GM23338 (cell line): ENCODE measurements at regions not wholly inside any gene's neighbourhood (a gene's known extent, or its start where the extent isn't known, plus 50 kb on each side); places are given as distances from the start of the nearest gene placed in this dataset.

Experiments used
- ATAC-seq: fragments of 200-7000 bp; cut with Tn5 transposase; 3 replicates; pipeline ENCODE4 v1.9.1; 2020
- DNase-seq: peaks from one replicate; pipeline ENCODE4 v3.0.0-alpha.2; 2015; ENCODE audit warnings: low spot score
- H2AFZ ChIP-seq: fragments of 200-600 bp; sonication (generic); 2 replicates; pipeline ENCODE4 v1.8.0; 2016; ENCODE audit warnings: antibody characterized with exemption, mild to moderate bottlenecking, moderate library complexity
- H3F3A ChIP-seq: fragments of 200-600 bp; sonication (generic); replicated peaks from 2 replicates; pipeline ENCODE4 v1.8.0; 2017; ENCODE audit warnings: antibody characterized with exemption, mixed run types, low read depth
- H3K27ac ChIP-seq: fragments of 200-600 bp; sonication (generic); 2 replicates; pipeline ENCODE4 v1.6.1; 2016; ENCODE audit warnings: low read depth
- H3K27me3 ChIP-seq: fragments of 200-600 bp; sonication (generic); 2 replicates; pipeline ENCODE4 v1.8.0; 2016; ENCODE audit warnings: mild to moderate bottlenecking, mixed run types, moderate library complexity; ENCODE audit not compliant: insufficient read depth
- H3K36me3 ChIP-seq: fragments of 200-600 bp; sonication (generic); 2 replicates; pipeline ENCODE4 v1.8.0; 2016; ENCODE audit warnings: mild to moderate bottlenecking; ENCODE audit not compliant: insufficient read depth
- H3K4me1 ChIP-seq: fragments of 200-600 bp; sonication (generic); 2 replicates; pipeline ENCODE4 v1.8.0; 2016; ENCODE audit warnings: mild to moderate bottlenecking, moderate library complexity; ENCODE audit not compliant: insufficient read depth
- H3K4me2 ChIP-seq: fragments of 200-600 bp; sonication (generic); 2 replicates; pipeline ENCODE4 v1.7.1; 2017; ENCODE audit warnings: mixed run types
- H3K4me3 ChIP-seq: fragments of 200-600 bp; sonication (generic); 2 replicates; pipeline ENCODE4 v1.6.1; 2016; ENCODE audit warnings: mixed run types
- H3K79me2 ChIP-seq: fragments of 200-600 bp; sonication (generic); replicated peaks from 2 replicates; pipeline ENCODE4 v1.8.0; 2017; ENCODE audit warnings: mild to moderate bottlenecking; ENCODE audit not compliant: insufficient read depth
- H3K9me2 ChIP-seq: fragments of 200-600 bp; sonication (generic); 2 replicates; pipeline ENCODE4 v1.8.0; 2017; ENCODE audit not compliant: insufficient read depth
- H4K20me1 ChIP-seq: fragments of 200-600 bp; sonication (generic); replicated peaks from 2 replicates; pipeline ENCODE4 v1.8.0; 2017; ENCODE audit warnings: mild to moderate bottlenecking; ENCODE audit not compliant: insufficient read depth
- H3K27ac Mint-ChIP-seq: 2 replicates; pipeline ENCODE4 v1.8.0; 2020; ENCODE audit warnings: inconsistent platforms, mild to moderate bottlenecking, moderate library complexity, mixed read lengths
- H3K27me3 Mint-ChIP-seq: 3 replicates; pipeline ENCODE4 v1.8.0; 2022; ENCODE audit warnings: low read depth, mild to moderate bottlenecking, moderate library complexity, mixed read lengths, inconsistent platforms; ENCODE audit not compliant: insufficient read depth, poor library complexity
- H3K36me3 Mint-ChIP-seq: 3 replicates; pipeline ENCODE4 v1.8.0; 2021; ENCODE audit warnings: low read depth, mild to moderate bottlenecking, inconsistent platforms, moderate library complexity, mixed read lengths
- H3K4me1 Mint-ChIP-seq: 3 replicates; pipeline ENCODE4 v1.8.0; 2020; ENCODE audit warnings: mild to moderate bottlenecking, inconsistent platforms, mixed read lengths
- H3K4me3 Mint-ChIP-seq: 3 replicates; pipeline ENCODE4 v1.8.0; 2021; ENCODE audit warnings: moderate library complexity, mild to moderate bottlenecking, inconsistent platforms, mixed read lengths
- H3K9me3 Mint-ChIP-seq: 3 replicates; pipeline ENCODE4 v1.8.0; 2020; ENCODE audit warnings: moderate library complexity, mild to moderate bottlenecking, inconsistent platforms, mixed read lengths
- CREB1 ChIP-seq: fragments of 250-450 bp; sonication (Bioruptor Pico); IDR thresholded peaks from 2 replicates; pipeline ENCODE4 v1.5.0; 2020; ENCODE audit warnings: low read depth, mild to moderate bottlenecking, moderate library complexity
- EZH2 ChIP-seq: fragments of 200-600 bp; sonication (generic); IDR thresholded peaks from one replicate; pipeline ENCODE4 v1.8.0; 2017; ENCODE audit warnings: antibody characterized with exemption, mild to moderate bottlenecking, low read depth; ENCODE audit not compliant: unreplicated experiment
- EZH2phosphoT487 ChIP-seq: fragments of 200-600 bp; sonication (generic); IDR thresholded peaks from one replicate; pipeline ENCODE4 v1.8.1; 2018; ENCODE audit warnings: antibody characterized with exemption; ENCODE audit not compliant: unreplicated experiment
- JUNB ChIP-seq: IDR thresholded peaks from one replicate; pipeline ENCODE4 v1.6.1; 2016; ENCODE audit warnings: antibody characterized with exemption; ENCODE audit not compliant: unreplicated experiment
- STAT1 ChIP-seq: IDR thresholded peaks from one replicate; pipeline ENCODE4 v1.6.1; 2016; ENCODE audit warnings: antibody characterized with exemption; ENCODE audit not compliant: unreplicated experiment
- ZNF114 ChIP-seq: fragments of 250-450 bp; sonication (Bioruptor Pico); IDR thresholded peaks from 2 replicates; pipeline ENCODE4 v1.5.0; 2020; ENCODE audit warnings: mild to moderate bottlenecking, moderate library complexity
- ZNF331 ChIP-seq: fragments of 250-450 bp; sonication (Bioruptor Pico); IDR thresholded peaks from 2 replicates; pipeline ENCODE4 v1.5.0; 2020; ENCODE audit warnings: low read depth, mild to moderate bottlenecking, moderate library complexity
- TF ChIP-seq, protein P1 (sequence below): fragments of 250-450 bp; sonication (Bioruptor Pico); IDR thresholded peaks from 2 replicates; pipeline ENCODE4 v1.5.0; 2020; ENCODE audit warnings: mild to moderate bottlenecking, moderate library complexity
- TF ChIP-seq, protein P2 (sequence below): IDR thresholded peaks from 2 replicates; pipeline ENCODE4 v1.6.1; 2016; ENCODE audit warnings: antibody characterized with exemption
- TF ChIP-seq, protein P3 (sequence below): IDR thresholded peaks from one replicate; pipeline ENCODE4 v1.6.1; 2018; ENCODE audit warnings: antibody characterized with exemption; ENCODE audit not compliant: unreplicated experiment

DNA sequence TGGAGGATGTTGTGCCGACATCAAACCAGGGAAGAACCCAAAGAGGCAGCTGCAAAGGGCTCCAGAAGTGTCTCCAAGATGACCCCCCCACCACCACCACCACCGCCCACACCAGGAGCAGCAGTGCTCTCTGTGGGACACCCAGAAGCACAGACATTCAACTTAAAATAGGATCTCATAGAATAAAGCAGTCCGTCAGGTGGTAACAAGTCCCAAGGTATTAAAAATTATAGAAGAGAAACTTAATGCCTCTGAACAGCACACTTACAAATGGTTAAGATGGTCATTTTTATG lies 155.5 kb upstream of the ID2 start:
- no peak for ATAC-seq
- H3K4me1 Mint-ChIP-seq = peaks cover 20% of the 10 kb centered on the region
- DNase-seq = no peak
- Histone ChIP-seq H3K4me3 (no peak overlapping the region), H2AFZ (no peak overlapping the region), H3K9me2 (0 out of 2 replicates have a peak, but pooled peaks cover 11% of the 10 kb centered on the region), H3K27ac (no peak overlapping the region), H3K79me2 (no peaks in the 10 kb centered on the region), H3K36me3 (no peaks in the 10 kb centered on the region), H3K27me3 (no peaks in the 10 kb centered on the region), H3K4me2 (no peak overlapping the region), H4K20me1 (no peaks in the 10 kb centered on the region), H3K4me1 (peaks cover 6% of the 10 kb centered on the region; the same call in 1 of the 2 replicates), H3F3A (no peaks in the 10 kb centered on the region)
- peaks cover 6% of the 10 kb centered on the region for H3K27me3 Mint-ChIP-seq
- H3K27ac Mint-ChIP-seq = no peak overlapping the region
- no peaks in the 10 kb centered on the region for H3K36me3 Mint-ChIP-seq
- TF ChIP-seq ZNF114 (no peak), ZNF331 (no peak), EZH2 (no peak), EZH2phosphoT487 (no peak), JUNB (no peak), STAT1 (no peak), CREB1 (CRISPR knock-in tag) (no peak)
- TF ChIP-seq, protein P1, sequence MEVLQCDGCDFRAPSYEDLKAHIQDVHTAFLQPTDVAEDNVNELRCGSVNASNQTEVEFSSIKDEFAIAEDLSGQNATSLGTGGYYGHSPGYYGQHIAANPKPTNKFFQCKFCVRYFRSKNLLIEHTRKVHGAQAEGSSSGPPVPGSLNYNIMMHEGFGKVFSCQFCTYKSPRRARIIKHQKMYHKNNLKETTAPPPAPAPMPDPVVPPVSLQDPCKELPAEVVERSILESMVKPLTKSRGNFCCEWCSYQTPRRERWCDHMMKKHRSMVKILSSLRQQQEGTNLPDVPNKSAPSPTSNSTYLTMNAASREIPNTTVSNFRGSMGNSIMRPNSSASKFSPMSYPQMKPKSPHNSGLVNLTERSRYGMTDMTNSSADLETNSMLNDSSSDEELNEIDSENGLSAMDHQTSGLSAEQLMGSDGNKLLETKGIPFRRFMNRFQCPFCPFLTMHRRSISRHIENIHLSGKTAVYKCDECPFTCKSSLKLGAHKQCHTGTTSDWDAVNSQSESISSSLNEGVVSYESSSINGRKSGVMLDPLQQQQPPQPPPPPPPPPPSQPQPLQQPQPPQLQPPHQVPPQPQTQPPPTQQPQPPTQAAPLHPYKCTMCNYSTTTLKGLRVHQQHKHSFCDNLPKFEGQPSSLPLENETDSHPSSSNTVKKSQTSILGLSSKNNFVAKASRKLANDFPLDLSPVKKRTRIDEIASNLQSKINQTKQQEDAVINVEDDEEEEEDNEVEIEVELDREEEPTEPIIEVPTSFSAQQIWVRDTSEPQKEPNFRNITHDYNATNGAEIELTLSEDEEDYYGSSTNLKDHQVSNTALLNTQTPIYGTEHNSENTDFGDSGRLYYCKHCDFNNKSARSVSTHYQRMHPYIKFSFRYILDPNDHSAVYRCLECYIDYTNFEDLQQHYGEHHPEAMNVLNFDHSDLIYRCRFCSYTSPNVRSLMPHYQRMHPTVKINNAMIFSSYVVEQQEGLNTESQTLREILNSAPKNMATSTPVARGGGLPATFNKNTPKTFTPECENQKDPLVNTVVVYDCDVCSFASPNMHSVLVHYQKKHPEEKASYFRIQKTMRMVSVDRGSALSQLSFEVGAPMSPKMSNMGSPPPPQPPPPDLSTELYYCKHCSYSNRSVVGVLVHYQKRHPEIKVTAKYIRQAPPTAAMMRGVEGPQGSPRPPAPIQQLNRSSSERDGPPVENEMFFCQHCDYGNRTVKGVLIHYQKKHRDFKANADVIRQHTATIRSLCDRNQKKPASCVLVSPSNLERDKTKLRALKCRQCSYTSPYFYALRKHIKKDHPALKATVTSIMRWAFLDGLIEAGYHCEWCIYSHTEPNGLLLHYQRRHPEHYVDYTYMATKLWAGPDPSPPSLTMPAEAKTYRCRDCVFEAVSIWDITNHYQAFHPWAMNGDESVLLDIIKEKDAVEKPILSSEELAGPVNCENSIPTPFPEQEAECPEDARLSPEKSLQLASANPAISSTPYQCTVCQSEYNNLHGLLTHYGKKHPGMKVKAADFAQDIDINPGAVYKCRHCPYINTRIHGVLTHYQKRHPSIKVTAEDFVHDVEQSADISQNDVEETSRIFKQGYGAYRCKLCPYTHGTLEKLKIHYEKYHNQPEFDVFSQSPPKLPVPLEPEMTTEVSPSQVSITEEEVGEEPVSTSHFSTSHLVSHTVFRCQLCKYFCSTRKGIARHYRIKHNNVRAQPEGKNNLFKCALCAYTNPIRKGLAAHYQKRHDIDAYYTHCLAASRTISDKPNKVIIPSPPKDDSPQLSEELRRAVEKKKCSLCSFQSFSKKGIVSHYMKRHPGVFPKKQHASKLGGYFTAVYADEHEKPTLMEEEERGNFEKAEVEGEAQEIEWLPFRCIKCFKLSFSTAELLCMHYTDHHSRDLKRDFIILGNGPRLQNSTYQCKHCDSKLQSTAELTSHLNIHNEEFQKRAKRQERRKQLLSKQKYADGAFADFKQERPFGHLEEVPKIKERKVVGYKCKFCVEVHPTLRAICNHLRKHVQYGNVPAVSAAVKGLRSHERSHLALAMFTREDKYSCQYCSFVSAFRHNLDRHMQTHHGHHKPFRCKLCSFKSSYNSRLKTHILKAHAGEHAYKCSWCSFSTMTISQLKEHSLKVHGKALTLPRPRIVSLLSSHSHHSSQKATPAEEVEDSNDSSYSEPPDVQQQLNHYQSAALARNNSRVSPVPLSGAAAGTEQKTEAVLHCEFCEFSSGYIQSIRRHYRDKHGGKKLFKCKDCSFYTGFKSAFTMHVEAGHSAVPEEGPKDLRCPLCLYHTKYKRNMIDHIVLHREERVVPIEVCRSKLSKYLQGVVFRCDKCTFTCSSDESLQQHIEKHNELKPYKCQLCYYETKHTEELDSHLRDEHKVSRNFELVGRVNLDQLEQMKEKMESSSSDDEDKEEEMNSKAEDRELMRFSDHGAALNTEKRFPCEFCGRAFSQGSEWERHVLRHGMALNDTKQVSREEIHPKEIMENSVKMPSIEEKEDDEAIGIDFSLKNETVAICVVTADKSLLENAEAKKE (CRISPR knock-in tag) = no peak
- TF ChIP-seq, protein P2, sequence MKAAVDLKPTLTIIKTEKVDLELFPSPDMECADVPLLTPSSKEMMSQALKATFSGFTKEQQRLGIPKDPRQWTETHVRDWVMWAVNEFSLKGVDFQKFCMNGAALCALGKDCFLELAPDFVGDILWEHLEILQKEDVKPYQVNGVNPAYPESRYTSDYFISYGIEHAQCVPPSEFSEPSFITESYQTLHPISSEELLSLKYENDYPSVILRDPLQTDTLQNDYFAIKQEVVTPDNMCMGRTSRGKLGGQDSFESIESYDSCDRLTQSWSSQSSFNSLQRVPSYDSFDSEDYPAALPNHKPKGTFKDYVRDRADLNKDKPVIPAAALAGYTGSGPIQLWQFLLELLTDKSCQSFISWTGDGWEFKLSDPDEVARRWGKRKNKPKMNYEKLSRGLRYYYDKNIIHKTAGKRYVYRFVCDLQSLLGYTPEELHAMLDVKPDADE = no peak
- TF ChIP-seq, protein P3, sequence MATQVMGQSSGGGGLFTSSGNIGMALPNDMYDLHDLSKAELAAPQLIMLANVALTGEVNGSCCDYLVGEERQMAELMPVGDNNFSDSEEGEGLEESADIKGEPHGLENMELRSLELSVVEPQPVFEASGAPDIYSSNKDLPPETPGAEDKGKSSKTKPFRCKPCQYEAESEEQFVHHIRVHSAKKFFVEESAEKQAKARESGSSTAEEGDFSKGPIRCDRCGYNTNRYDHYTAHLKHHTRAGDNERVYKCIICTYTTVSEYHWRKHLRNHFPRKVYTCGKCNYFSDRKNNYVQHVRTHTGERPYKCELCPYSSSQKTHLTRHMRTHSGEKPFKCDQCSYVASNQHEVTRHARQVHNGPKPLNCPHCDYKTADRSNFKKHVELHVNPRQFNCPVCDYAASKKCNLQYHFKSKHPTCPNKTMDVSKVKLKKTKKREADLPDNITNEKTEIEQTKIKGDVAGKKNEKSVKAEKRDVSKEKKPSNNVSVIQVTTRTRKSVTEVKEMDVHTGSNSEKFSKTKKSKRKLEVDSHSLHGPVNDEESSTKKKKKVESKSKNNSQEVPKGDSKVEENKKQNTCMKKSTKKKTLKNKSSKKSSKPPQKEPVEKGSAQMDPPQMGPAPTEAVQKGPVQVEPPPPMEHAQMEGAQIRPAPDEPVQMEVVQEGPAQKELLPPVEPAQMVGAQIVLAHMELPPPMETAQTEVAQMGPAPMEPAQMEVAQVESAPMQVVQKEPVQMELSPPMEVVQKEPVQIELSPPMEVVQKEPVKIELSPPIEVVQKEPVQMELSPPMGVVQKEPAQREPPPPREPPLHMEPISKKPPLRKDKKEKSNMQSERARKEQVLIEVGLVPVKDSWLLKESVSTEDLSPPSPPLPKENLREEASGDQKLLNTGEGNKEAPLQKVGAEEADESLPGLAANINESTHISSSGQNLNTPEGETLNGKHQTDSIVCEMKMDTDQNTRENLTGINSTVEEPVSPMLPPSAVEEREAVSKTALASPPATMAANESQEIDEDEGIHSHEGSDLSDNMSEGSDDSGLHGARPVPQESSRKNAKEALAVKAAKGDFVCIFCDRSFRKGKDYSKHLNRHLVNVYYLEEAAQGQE = no peak
- no peak overlapping the region for H3K4me3 Mint-ChIP-seq
- H3K9me3 Mint-ChIP-seq = peaks cover 5% of the 10 kb centered on the region
